Peyer's patch (tissue), 4 donors: ENCODE measurements at regions not wholly inside any gene's neighbourhood (a gene's known extent, or its start where the extent isn't known, plus 50 kb on each side); places are given as distances from the start of the nearest gene placed in this dataset.

ENCODE experiments used
- DNase-seq, 3 donors: peaks; one replicate each; pipeline ENCODE4 v3.0.0-alpha.2; 2017 to 2019
- H3K27ac ChIP-seq, 4 donors: fragments of 200-600 bp; sonication (generic); one replicate each; pipeline ENCODE4 v1.5.1; 2016 to 2019
- H3K27me3 ChIP-seq, 2 donors: fragments of 200-600 bp; sonication (generic); one replicate each; pipeline ENCODE4 v1.5.1; 2019
- H3K36me3 ChIP-seq, 3 donors: fragments of 200-600 bp; sonication (generic); one replicate each; pipeline ENCODE4 v1.5.1; 2016 to 2019
- H3K4me1 ChIP-seq, 4 donors: fragments of 200-600 bp; sonication (generic); one replicate each; pipeline ENCODE4 v1.5.1; 2016 to 2019
- H3K4me3 ChIP-seq, 4 donors: fragments of 200-600 bp; sonication (generic); 1 replicate in 3 of 4; 2 replicates in 1 of 4; pipeline ENCODE4 v1.5.1; 2016 to 2019; ENCODE audit warnings: mild to moderate bottlenecking in 1 of 4
- H3K9me3 ChIP-seq, 4 donors: fragments of 200-600 bp; sonication (generic); one replicate each; pipeline ENCODE4 v1.5.1; 2016 to 2019; ENCODE audit warnings: mild to moderate bottlenecking in 1 of 4
- POLR2A ChIP-seq, 2 donors: fragments of 450-650 bp; IDR thresholded peaks; one replicate each; pipeline ENCODE4 v1.5.1; 2017; ENCODE audit warnings: antibody characterized with exemption in 2 of 2, mild to moderate bottlenecking in 2 of 2, moderate library complexity in 2 of 2
- TF ChIP-seq, protein P1 (sequence below), 6 experiments: fragments of 450-650 bp in 4 of 6; fragments of 200-600 bp in 2 of 6; sonication (generic) in 1 of 6; IDR thresholded peaks; one replicate each; pipeline ENCODE4 v1.5.1; 2017 to 2019; ENCODE audit warnings: antibody characterized with exemption in 6 of 6, mild to moderate bottlenecking in 3 of 6, moderate library complexity in 1 of 6

- H3K9me3 ChIP-seq = no peaks in the 10 kb centered on the region
- DNase-seq = no peak
- H3K4me1 ChIP-seq = no peaks in the 10 kb centered on the region
- H3K27me3 ChIP-seq = no peaks in the 10 kb centered on the region
- no peak overlapping the region for H3K4me3 ChIP-seq
- H3K27ac ChIP-seq = no peak overlapping the region
- no peaks in the 10 kb centered on the region for H3K36me3 ChIP-seq
- TF ChIP-seq, protein P1, sequence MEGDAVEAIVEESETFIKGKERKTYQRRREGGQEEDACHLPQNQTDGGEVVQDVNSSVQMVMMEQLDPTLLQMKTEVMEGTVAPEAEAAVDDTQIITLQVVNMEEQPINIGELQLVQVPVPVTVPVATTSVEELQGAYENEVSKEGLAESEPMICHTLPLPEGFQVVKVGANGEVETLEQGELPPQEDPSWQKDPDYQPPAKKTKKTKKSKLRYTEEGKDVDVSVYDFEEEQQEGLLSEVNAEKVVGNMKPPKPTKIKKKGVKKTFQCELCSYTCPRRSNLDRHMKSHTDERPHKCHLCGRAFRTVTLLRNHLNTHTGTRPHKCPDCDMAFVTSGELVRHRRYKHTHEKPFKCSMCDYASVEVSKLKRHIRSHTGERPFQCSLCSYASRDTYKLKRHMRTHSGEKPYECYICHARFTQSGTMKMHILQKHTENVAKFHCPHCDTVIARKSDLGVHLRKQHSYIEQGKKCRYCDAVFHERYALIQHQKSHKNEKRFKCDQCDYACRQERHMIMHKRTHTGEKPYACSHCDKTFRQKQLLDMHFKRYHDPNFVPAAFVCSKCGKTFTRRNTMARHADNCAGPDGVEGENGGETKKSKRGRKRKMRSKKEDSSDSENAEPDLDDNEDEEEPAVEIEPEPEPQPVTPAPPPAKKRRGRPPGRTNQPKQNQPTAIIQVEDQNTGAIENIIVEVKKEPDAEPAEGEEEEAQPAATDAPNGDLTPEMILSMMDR (IDR thresholded peaks at IDR 0.05) = no peak
- TF ChIP-seq POLR2A (IDR thresholded peaks at IDR 0.05) = no peak
These were observed 147.0 kb downstream of the EMX2 start for GRCh38 chr10:117689566-117689965.

- TF ChIP-seq POLR2A (IDR thresholded peaks at IDR 0.05) = no peak
- TF ChIP-seq, protein P1 (IDR thresholded peaks at IDR 0.05) = no peak
- Histone ChIP-seq H3K9me3 (no peaks in the 10 kb centered on the region), H3K36me3 (no peaks in the 10 kb centered on the region), H3K4me3 (no peak overlapping the region), H3K27me3 (no peaks in the 10 kb centered on the region), H3K27ac (no peak overlapping the region), H3K4me1 (no peaks in the 10 kb centered on the region)
- DNase-seq = no peak
These were observed 147.8 kb downstream of the EMX2 start for GRCh38 chr10:117690359-117690758.

- Histone ChIP-seq H3K9me3 (no peaks in the 10 kb centered on the region), H3K27ac (no peak overlapping the region), H3K36me3 (no peaks in the 10 kb centered on the region), H3K4me3 (no peak overlapping the region), H3K27me3 (no peaks in the 10 kb centered on the region), H3K4me1 (no peaks in the 10 kb centered on the region)
- TF ChIP-seq, protein P1 (IDR thresholded peaks at IDR 0.05) = no peak
- no peak for TF ChIP-seq POLR2A (IDR thresholded peaks at IDR 0.05)
- DNase-seq = no peak
These were observed 151.6 kb downstream of the EMX2 start for GRCh38 chr10:117694190-117694589.

DNA sequence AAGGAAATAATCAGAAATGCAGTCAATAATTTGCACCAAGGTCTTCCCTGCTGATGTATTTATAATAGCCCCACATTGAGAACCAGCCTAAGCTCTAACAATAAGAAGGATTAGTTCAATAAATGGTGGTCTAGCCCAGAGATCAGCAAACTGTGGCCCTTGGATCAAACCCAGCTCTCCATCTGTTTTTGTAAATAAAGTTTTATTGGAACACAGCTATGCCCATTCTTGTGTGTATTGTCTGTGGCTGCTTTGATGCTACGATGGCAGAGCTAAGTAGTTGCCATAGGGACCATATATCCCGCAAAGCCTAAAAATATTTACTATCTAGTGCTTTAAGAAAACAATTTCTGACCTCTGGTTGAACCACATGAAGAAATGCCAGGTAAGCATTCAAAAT is 154.9 kb downstream of the EMX2 start:
- Histone ChIP-seq H3K4me1 (no peaks in the 10 kb centered on the region), H3K4me3 (no peak overlapping the region), H3K9me3 (no peaks in the 10 kb centered on the region), H3K27me3 (no peaks in the 10 kb centered on the region), H3K27ac (no peak overlapping the region), H3K36me3 (no peaks in the 10 kb centered on the region)
- no peak for DNase-seq
- TF ChIP-seq, protein P1 (IDR thresholded peaks at IDR 0.05) = no peak
- no peak for TF ChIP-seq POLR2A (IDR thresholded peaks at IDR 0.05)

- Histone ChIP-seq H3K27me3 (no peaks in the 10 kb centered on the region), H3K9me3 (no peaks in the 10 kb centered on the region), H3K36me3 (no peaks in the 10 kb centered on the region), H3K4me3 (no peak overlapping the region), H3K27ac (no peak overlapping the region), H3K4me1 (no peaks in the 10 kb centered on the region)
- no peak for DNase-seq
- TF ChIP-seq, protein P1 (IDR thresholded peaks at IDR 0.05) = no peak
- no peak for TF ChIP-seq POLR2A (IDR thresholded peaks at IDR 0.05)
These were observed 156.3 kb downstream of the EMX2 start for GRCh38 chr10:117698809-117699208.

DNA sequence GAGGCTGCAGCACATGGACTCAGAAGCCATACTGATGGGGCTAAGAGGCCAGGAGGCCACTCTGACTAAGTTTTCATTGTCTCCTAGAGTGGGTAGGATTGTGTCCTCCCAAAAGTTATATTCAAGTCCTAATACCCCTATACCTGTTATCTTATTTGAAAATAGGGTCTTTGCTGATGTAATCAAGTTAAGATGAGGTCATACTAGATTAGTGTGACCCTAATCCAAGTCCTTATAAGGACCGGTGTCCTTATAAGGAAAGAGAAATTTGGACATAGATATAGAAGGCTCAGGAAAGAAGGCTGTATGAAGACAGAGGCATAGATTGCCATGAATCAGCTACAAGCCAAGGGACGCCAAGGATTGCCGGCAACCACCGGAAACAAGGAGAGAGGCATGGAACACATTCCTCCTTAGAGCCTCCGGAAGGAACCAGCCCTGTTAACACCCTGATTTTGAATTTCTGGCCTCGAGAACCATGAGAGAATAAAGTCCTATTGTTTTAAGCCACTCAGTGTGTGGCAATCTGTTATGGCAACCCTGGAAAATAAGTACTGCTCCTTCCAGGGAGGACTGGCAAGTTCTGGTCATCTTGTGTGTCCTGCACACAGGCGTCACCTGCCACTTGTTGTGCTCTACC is 157.0 kb downstream of the EMX2 start:
- no peak overlapping the region for H3K27ac ChIP-seq
- no peaks in the 10 kb centered on the region for H3K4me1 ChIP-seq
- no peaks in the 10 kb centered on the region for H3K27me3 ChIP-seq
- no peaks in the 10 kb centered on the region for H3K36me3 ChIP-seq
- no peak overlapping the region for H3K4me3 ChIP-seq
- H3K9me3 ChIP-seq = no peaks in the 10 kb centered on the region
- DNase-seq = no peak
- no peak for TF ChIP-seq POLR2A (IDR thresholded peaks at IDR 0.05)
- TF ChIP-seq, protein P1 (IDR thresholded peaks at IDR 0.05) = no peak
